ENCODE measurements at regions not wholly inside any gene's neighbourhood (a gene's known extent, or its start where the extent isn't known, plus 50 kb on each side); places are given as distances from the start of the nearest gene placed in this dataset.
"Not testable (repeated sequence)": the region's sequence is repeated elsewhere in the genome, so short reads cannot be mapped to it uniquely, and the experiment has no call there.

GRCh38 chr6:125386337-125386736 lies 84.6 kb upstream of the HDDC2 start:
- TF ChIP-seq CTCF, EP300, POLR2A, POLR2AphosphoS5 (IDR thresholded peaks at IDR 0.05): not testable (repeated sequence)
